ENCODE measurements at regions not wholly inside any gene's neighbourhood (a gene's known extent, or its start where the extent isn't known, plus 50 kb on each side); places are given as distances from the start of the nearest gene placed in this dataset.
"Not testable (repeated sequence)": the region's sequence is repeated elsewhere in the genome, so short reads cannot be mapped to it uniquely, and the experiment has no call there.

DNA sequence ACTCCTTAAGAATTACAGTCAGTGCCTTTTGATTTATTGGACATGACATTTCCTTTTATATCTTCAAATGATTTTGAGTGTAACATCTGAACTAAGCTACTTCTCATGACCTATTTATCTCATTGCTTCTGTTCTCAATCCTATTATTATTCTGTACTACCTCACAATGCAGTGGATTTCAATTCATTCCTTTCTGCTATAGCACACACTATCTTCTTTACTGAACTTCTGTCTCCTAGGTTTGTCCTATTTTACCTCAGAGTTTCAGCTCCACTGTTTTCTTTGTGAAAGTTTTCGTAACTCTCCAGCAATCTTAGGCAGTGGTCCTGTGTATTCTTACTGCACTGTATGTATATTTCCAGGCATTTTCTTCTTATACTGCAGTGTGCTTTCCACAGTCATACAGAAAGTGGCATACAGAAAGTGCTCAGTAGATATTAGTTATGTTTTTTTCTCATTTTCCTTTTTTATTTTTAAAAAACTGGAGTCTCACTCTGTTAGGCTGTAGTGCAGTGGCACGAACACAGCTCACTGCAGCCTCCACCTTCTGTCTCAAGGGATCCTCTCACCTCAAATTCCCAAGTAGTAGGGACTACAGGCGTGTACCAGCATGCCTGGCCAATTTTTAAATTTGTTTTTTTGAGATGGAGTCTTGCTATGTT, 368.6 kb upstream of the RGS6 start:
- in situ Hi-C loops (cut with HindIII; ENCODE audit: low sequenced_read_pairs), result no loop called here
- DNase-seq (ENCODE audit: low read depth, low spot score), result no peak
- TF ChIP-seq, protein P1, sequence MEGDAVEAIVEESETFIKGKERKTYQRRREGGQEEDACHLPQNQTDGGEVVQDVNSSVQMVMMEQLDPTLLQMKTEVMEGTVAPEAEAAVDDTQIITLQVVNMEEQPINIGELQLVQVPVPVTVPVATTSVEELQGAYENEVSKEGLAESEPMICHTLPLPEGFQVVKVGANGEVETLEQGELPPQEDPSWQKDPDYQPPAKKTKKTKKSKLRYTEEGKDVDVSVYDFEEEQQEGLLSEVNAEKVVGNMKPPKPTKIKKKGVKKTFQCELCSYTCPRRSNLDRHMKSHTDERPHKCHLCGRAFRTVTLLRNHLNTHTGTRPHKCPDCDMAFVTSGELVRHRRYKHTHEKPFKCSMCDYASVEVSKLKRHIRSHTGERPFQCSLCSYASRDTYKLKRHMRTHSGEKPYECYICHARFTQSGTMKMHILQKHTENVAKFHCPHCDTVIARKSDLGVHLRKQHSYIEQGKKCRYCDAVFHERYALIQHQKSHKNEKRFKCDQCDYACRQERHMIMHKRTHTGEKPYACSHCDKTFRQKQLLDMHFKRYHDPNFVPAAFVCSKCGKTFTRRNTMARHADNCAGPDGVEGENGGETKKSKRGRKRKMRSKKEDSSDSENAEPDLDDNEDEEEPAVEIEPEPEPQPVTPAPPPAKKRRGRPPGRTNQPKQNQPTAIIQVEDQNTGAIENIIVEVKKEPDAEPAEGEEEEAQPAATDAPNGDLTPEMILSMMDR (IDR thresholded peaks at IDR 0.05; ENCODE audit: low read depth, low read length), result no peak
- H3K4me3 ChIP-seq (ENCODE audit: low read depth, low read length), result no peak overlapping the region

- no peak for DNase-seq (ENCODE audit: low read depth, low spot score)
- no peak overlapping the region for H3K4me3 ChIP-seq (ENCODE audit: low read depth, low read length)
- in situ Hi-C loops (cut with HindIII; ENCODE audit: low sequenced_read_pairs), result no loop called here
- TF ChIP-seq, protein P1 (IDR thresholded peaks at IDR 0.05; ENCODE audit: low read depth, low read length), result no peak
Observed at GRCh38 chr14:71566276-71566675, 366.0 kb upstream of the RGS6 start.

GRCh38 chr14:71567499-71568133, 364.6 kb upstream of the RGS6 start:
- H3K4me3 ChIP-seq (ENCODE audit: low read depth, low read length); in situ Hi-C loops (cut with HindIII; ENCODE audit: low sequenced_read_pairs); DNase-seq (ENCODE audit: low read depth, low spot score): not testable (repeated sequence)

DNA sequence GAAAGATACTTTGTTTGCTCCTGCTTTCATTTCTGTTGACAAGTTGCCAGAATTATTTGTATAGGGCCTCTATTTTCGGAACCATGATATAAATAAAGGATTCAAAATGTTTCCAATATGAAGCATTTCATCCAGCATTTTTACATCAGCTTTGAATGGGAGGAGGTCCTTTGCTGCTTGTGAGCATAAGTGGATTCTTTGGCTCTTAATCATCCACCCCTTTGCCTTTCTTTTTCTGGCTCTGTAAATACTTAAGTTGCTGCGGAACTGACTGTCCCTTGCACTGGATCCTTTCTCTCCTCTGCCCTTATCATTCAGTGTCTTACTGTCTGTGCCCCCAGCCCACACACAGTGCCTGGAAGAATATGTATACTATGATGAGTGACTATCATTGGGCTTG, 357.3 kb upstream of the RGS6 start:
- H3K4me3 ChIP-seq (ENCODE audit: low read depth, low read length), result no peak overlapping the region
- TF ChIP-seq, protein P1 (IDR thresholded peaks at IDR 0.05; ENCODE audit: low read depth, low read length), result no peak
- peak; percentile 88 for DNase-seq (ENCODE audit: low read depth, low spot score)
- in situ Hi-C loops (cut with HindIII; ENCODE audit: low sequenced_read_pairs), result no loop called here

GRCh38 chr14:71576472-71576871, 355.8 kb upstream of the RGS6 start:
- DNase-seq (ENCODE audit: low read depth, low spot score), result no peak
- in situ Hi-C loops (cut with HindIII; ENCODE audit: low sequenced_read_pairs), result no loop called here
- TF ChIP-seq, protein P1 (IDR thresholded peaks at IDR 0.05; ENCODE audit: low read depth, low read length), result no peak
- no peak overlapping the region for H3K4me3 ChIP-seq (ENCODE audit: low read depth, low read length)

DNA sequence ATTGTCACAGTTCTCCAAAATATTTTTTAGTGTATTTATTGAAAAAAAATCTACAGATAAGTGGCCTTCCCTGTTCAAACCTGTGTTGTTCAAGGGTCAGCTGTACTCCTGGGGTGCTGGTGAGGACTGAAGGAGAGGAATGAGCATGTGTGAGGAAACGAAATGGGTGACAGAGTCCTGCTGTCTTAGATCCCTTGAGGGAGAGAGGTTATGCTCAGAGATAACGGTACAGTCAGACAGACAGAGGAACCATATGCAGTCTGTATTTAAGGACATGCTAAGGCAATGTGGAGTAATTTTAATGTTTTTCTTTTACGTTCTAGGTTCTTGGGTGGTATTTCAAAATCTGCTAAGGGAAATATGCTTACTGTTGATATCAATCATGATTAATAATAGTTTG, 352.9 kb upstream of the RGS6 start:
- no peak for DNase-seq (ENCODE audit: low read depth, low spot score)
- TF ChIP-seq, protein P1 (IDR thresholded peaks at IDR 0.05; ENCODE audit: low read depth, low read length), result no peak
- H3K4me3 ChIP-seq (ENCODE audit: low read depth, low read length), result no peak overlapping the region
- in situ Hi-C loops (cut with HindIII; ENCODE audit: low sequenced_read_pairs), result no loop called here

DNA sequence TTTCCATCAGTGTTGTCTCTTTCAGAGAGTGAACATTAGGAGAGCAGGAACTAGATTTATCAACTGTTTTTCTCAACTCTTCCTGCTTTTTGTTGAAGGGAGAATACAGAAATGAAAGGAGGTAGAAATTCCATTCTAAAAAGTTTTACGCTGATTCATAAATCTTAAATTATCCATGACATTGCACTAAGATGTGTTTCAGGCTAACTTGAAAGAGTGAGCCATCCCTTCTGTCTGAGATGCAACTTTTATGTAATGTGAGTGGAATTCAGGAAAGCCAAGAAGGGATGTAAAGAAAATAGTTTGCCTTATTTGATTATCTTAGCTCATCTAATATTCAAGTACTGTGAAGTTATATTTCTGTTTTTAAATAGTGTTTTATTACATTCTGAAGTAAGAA, 349.5 kb upstream of the RGS6 start:
- TF ChIP-seq, protein P1 (IDR thresholded peaks at IDR 0.05; ENCODE audit: low read depth, low read length), result no peak
- in situ Hi-C loops (cut with HindIII; ENCODE audit: low sequenced_read_pairs), result no loop called here
- H3K4me3 ChIP-seq (ENCODE audit: low read depth, low read length), result no peak overlapping the region
- peak; percentile 80 for DNase-seq (ENCODE audit: low read depth, low spot score)

All from astrocyte of the spinal cord (primary cell).